ENCODE measurements at regions not wholly inside any gene's neighbourhood (a gene's known extent, or its start where the extent isn't known, plus 50 kb on each side); places are given as distances from the start of the nearest gene placed in this dataset.

DNA sequence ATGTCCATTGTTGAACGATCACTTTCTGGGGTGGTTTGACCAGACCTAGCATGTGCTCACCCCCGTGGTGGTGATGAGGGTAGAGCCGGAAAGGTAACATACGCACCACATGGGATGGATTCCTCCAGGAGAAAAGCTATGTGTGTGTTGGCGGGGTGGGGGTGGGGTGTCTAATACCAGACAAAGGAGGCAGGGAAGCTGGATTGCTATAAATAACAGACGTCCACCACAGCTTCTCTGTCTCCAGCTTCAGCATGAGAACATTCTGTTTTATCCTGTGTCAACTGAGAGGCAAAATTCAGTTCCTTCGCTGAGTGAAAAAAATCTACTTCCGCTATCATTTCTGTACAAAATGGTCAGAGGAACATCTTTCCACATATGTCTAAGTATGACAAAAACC lies 151.0 kb downstream of the PCSK1 start:
- no peaks in the 10 kb centered on the region for H3K4me1 ChIP-seq (ENCODE audit: control insufficient read depth, insufficient read depth, low read length)
- H3K9me3 ChIP-seq (ENCODE audit: control insufficient read depth, insufficient read depth, low read depth, low read length) = no peaks in the 10 kb centered on the region
- ATAC-seq (no peak), DNase-seq (ENCODE audit: low read depth, low spot score) (no peak)
- no TSS peak for BruUV-seq (replicated peaks)
- intact Hi-C loops (cut with micrococcal nuclease; ENCODE audit: unreplicated experiment) (no loop called here), in situ Hi-C loops (cut with HindIII; ENCODE audit: low pct_unique_long_range_greater_than_20kb, low sequenced_read_pairs) (no loop called here)
- no peak overlapping the region for H3K4me3 ChIP-seq (ENCODE audit: low read depth in 2 of 2, low read length in 2 of 2)
- H3K36me3 ChIP-seq (ENCODE audit: control insufficient read depth, insufficient read depth, low read length) = no peaks in the 10 kb centered on the region
- TF ChIP-seq POLR2AphosphoS5 (IDR thresholded peaks at IDR 0.05; ENCODE audit: low read depth, low read length) (no peak), TCF7L2 (IDR thresholded peaks at IDR 0.05; ENCODE audit: low read depth, low read length) (no peak), SIN3A (IDR thresholded peaks at IDR 0.05; ENCODE audit: borderline replicate concordance, insufficient read depth, low read depth, low read length) (no peak)
- TF ChIP-seq, protein P1, sequence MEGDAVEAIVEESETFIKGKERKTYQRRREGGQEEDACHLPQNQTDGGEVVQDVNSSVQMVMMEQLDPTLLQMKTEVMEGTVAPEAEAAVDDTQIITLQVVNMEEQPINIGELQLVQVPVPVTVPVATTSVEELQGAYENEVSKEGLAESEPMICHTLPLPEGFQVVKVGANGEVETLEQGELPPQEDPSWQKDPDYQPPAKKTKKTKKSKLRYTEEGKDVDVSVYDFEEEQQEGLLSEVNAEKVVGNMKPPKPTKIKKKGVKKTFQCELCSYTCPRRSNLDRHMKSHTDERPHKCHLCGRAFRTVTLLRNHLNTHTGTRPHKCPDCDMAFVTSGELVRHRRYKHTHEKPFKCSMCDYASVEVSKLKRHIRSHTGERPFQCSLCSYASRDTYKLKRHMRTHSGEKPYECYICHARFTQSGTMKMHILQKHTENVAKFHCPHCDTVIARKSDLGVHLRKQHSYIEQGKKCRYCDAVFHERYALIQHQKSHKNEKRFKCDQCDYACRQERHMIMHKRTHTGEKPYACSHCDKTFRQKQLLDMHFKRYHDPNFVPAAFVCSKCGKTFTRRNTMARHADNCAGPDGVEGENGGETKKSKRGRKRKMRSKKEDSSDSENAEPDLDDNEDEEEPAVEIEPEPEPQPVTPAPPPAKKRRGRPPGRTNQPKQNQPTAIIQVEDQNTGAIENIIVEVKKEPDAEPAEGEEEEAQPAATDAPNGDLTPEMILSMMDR (IDR thresholded peaks at IDR 0.05) = no peak
- TF ChIP-seq, protein P2, sequence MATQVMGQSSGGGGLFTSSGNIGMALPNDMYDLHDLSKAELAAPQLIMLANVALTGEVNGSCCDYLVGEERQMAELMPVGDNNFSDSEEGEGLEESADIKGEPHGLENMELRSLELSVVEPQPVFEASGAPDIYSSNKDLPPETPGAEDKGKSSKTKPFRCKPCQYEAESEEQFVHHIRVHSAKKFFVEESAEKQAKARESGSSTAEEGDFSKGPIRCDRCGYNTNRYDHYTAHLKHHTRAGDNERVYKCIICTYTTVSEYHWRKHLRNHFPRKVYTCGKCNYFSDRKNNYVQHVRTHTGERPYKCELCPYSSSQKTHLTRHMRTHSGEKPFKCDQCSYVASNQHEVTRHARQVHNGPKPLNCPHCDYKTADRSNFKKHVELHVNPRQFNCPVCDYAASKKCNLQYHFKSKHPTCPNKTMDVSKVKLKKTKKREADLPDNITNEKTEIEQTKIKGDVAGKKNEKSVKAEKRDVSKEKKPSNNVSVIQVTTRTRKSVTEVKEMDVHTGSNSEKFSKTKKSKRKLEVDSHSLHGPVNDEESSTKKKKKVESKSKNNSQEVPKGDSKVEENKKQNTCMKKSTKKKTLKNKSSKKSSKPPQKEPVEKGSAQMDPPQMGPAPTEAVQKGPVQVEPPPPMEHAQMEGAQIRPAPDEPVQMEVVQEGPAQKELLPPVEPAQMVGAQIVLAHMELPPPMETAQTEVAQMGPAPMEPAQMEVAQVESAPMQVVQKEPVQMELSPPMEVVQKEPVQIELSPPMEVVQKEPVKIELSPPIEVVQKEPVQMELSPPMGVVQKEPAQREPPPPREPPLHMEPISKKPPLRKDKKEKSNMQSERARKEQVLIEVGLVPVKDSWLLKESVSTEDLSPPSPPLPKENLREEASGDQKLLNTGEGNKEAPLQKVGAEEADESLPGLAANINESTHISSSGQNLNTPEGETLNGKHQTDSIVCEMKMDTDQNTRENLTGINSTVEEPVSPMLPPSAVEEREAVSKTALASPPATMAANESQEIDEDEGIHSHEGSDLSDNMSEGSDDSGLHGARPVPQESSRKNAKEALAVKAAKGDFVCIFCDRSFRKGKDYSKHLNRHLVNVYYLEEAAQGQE (IDR thresholded peaks at IDR 0.05; ENCODE audit: insufficient read depth in 1 of 2, low read depth in 2 of 2, low read length in 1 of 2) = no peak
- no peak overlapping the region for H3K27ac ChIP-seq (ENCODE audit: low read length)
- CTCF ChIA-PET = no interaction called here
- POLR2A ChIA-PET = no interaction called here
- no peaks in the 10 kb centered on the region for H3K27me3 ChIP-seq (ENCODE audit: control insufficient read depth, insufficient read depth, low read length)

DNA sequence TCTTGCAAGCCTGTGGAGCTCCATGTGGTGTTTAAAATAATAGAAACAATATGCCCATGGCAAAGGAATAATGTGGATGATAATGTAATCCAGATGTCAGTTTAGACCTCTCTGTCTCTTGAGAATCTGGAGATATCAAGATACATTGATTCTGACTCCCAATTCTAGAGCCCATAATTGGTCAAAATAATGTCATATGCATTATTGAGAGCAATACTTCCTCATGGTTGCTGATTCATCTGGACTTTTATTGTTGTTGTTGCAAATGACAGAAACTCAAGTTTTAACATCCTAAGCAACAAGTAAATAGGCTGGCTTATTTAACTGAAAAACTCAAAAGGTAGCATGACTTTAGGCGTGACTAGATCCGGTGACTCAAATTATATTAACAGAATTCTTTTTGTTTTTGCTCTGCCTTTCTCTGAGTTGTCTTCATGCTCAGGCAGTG lies 152.1 kb downstream of the PCSK1 start:
- Histone ChIP-seq H3K9me3 (ENCODE audit: control insufficient read depth, insufficient read depth, low read depth, low read length) (no peaks in the 10 kb centered on the region), H3K4me3 (ENCODE audit: low read depth in 2 of 2, low read length in 2 of 2) (no peak overlapping the region), H3K4me1 (ENCODE audit: control insufficient read depth, insufficient read depth, low read length) (no peaks in the 10 kb centered on the region), H3K27me3 (ENCODE audit: control insufficient read depth, insufficient read depth, low read length) (no peaks in the 10 kb centered on the region), H3K27ac (ENCODE audit: low read length) (no peak overlapping the region), H3K36me3 (ENCODE audit: control insufficient read depth, insufficient read depth, low read length) (no peaks in the 10 kb centered on the region)
- ChIA-PET CTCF (no interaction called here), POLR2A (no interaction called here)
- DNase-seq (ENCODE audit: low read depth, low spot score) = no peak
- TF ChIP-seq TCF7L2 (IDR thresholded peaks at IDR 0.05; ENCODE audit: low read depth, low read length) (no peak), POLR2AphosphoS5 (IDR thresholded peaks at IDR 0.05; ENCODE audit: low read depth, low read length) (no peak), SIN3A (IDR thresholded peaks at IDR 0.05; ENCODE audit: borderline replicate concordance, insufficient read depth, low read depth, low read length) (no peak)
- TF ChIP-seq, protein P2 (IDR thresholded peaks at IDR 0.05; ENCODE audit: insufficient read depth in 1 of 2, low read depth in 2 of 2, low read length in 1 of 2) = no peak
- TF ChIP-seq, protein P1 (IDR thresholded peaks at IDR 0.05) = no peak
- no TSS peak for BruUV-seq (replicated peaks)
- in situ Hi-C loops (cut with HindIII; ENCODE audit: low pct_unique_long_range_greater_than_20kb, low sequenced_read_pairs) (no loop called here), intact Hi-C loops (cut with micrococcal nuclease; ENCODE audit: unreplicated experiment) (no loop called here)
- ATAC-seq = no peak
